Subcutaneous abdominal adipose tissue (tissue), 5 donors: ENCODE measurements at regions not wholly inside any gene's neighbourhood (a gene's known extent, or its start where the extent isn't known, plus 50 kb on each side); places are given as distances from the start of the nearest gene placed in this dataset.

Experiments used
- H3K27ac ChIP-seq: one replicate; pipeline ENCODE4 v1.7.0; 2013; ENCODE audit warnings: low read depth, mild to moderate bottlenecking, inconsistent platforms, low read length, moderate library complexity
- H3K27me3 ChIP-seq, 5 donors: one replicate each; pipeline ENCODE4 v1.7.0; 2013; ENCODE audit warnings: low read length in 5 of 5, inconsistent platforms in 1 of 5; ENCODE audit not compliant: control insufficient read depth in 5 of 5, insufficient read depth in 4 of 5
- H3K36me3 ChIP-seq, 5 donors: one replicate each; pipeline ENCODE4 v1.7.0; 2013; ENCODE audit warnings: low read length in 5 of 5; ENCODE audit not compliant: control insufficient read depth in 5 of 5, insufficient read depth in 5 of 5
- H3K4me1 ChIP-seq, 5 donors: one replicate each; pipeline ENCODE4 v1.7.0; 2013; ENCODE audit warnings: low read length in 5 of 5, mild to moderate bottlenecking in 3 of 5, moderate library complexity in 1 of 5; ENCODE audit not compliant: control insufficient read depth in 5 of 5, insufficient read depth in 5 of 5
- H3K4me3 ChIP-seq, 5 donors: one replicate each; pipeline ENCODE4 v1.7.0; 2013; ENCODE audit warnings: low read length in 5 of 5, low read depth in 1 of 5
- H3K9ac ChIP-seq, 5 donors: one replicate each; pipeline ENCODE4 v1.7.0; 2013; ENCODE audit warnings: low read length in 5 of 5, mild to moderate bottlenecking in 4 of 5, moderate library complexity in 3 of 5
- H3K9me3 ChIP-seq, 5 donors: one replicate each; pipeline ENCODE4 v1.7.0; 2013; ENCODE audit warnings: low read length in 5 of 5; ENCODE audit not compliant: control insufficient read depth in 5 of 5
- donor health status: healthy.
- donor health status: healthy.
- donor health status: healthy.
- donor health status: healthy.
- donor health status: healthy.

DNA sequence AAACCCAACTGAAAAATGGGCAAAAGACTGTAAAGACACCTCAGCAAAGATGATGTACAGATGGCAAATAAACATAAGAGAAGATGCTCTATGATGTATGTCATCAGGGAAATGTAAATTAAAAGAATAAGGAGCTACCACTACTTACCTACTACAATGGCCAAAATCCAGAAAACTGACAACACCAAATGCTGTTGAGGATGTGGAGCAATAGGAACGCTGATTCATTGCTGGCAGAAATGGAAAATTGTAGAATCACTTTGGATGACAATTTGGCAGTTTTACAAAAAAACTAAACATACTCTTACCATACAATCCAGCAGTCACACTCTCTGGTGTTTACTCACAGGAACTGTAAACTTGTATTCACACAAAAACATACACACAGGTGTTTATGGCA lies 222.3 kb upstream of the LDB2 start:
- peaks cover 0 to 9% (median 4%) of the 10 kb centered on the region in 5 donors for H3K9me3 ChIP-seq
- H3K9ac ChIP-seq: no peak overlapping the region
- H3K27ac ChIP-seq: no peak overlapping the region
- no peaks in the 10 kb centered on the region for H3K27me3 ChIP-seq
- H3K4me1 ChIP-seq: no peaks in the 10 kb centered on the region
- no peak overlapping the region for H3K4me3 ChIP-seq
- H3K36me3 ChIP-seq: no peaks in the 10 kb centered on the region

DNA sequence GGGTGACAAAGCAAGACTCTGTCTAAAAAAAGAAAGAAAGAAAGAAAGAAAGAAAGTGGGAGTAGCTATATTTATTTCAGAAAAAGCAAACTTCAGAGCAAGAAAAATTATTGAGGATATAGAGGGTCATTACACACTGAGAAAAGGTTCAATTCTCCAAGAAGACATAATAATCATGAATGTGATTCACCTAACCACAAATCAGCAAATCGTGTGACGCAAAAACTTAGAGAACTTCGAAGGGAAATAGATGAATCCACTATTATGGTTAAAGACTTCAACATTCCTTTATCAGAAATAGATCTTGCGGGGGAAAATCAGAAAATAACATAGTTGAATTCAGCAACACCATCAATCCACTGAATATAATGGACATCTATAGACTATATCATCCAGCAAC lies 219.3 kb upstream of the LDB2 start:
- Histone ChIP-seq H3K27me3 (no peaks in the 10 kb centered on the region), H3K27ac (no peak overlapping the region), H3K9me3 (peaks cover 0 to 9% (median 4%) of the 10 kb centered on the region in 5 donors), H3K9ac (no peak overlapping the region), H3K4me1 (no peaks in the 10 kb centered on the region), H3K4me3 (no peak overlapping the region), H3K36me3 (no peaks in the 10 kb centered on the region)

DNA sequence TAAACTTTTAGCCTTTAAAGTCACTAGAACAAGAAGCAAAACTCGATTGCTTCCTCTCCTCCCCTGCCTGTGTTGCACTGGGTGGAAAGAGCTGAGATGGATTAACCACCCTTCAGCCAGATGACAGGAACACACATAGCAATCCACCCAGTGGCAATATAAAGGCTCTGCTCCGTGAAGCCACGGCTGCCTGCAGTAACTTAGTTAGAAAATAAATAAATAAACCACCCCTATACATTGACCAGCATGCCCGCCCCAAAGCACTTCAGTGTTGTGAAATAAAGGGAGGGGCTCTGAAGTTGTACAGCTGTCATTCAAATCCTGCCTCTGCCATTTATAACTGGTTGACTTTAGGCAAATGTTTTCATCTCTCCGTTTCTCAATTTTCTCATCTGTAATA lies 217.1 kb upstream of the LDB2 start:
- peaks cover 0 to 5% (median 0%) of the 10 kb centered on the region in 5 donors for H3K9me3 ChIP-seq
- H3K27ac ChIP-seq: no peak overlapping the region
- peaks cover 0 to 8% (median 0%) of the 10 kb centered on the region in 5 donors for H3K4me1 ChIP-seq
- no peaks in the 10 kb centered on the region for H3K27me3 ChIP-seq
- no peak overlapping the region for H3K4me3 ChIP-seq
- H3K36me3 ChIP-seq: no peaks in the 10 kb centered on the region
- H3K9ac ChIP-seq: no peak overlapping the region

DNA sequence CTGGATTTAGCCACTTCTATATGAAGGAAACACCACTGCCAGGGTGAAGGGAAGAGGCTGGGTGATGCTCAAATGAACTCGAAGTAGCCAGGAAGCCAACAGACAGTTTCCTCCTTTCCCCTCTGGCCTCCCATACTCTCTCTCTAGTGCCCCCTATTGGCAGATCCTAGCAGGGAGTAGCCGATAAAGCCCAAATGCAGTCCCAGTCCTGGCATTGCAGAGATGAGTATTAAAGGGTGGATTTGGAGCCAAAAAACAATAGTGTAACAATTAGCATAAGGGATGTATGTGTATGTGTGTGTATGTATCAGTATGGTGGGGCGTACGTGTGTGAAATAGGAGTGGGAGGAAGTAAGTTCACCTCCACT lies 213.8 kb upstream of the LDB2 start:
- Histone ChIP-seq H3K9ac (no peak overlapping the region), H3K36me3 (no peaks in the 10 kb centered on the region), H3K9me3 (no peaks in the 10 kb centered on the region), H3K4me1 (peaks cover 0 to 8% (median 0%) of the 10 kb centered on the region in 5 donors), H3K4me3 (no peak overlapping the region), H3K27me3 (no peaks in the 10 kb centered on the region), H3K27ac (no peak overlapping the region)

DNA sequence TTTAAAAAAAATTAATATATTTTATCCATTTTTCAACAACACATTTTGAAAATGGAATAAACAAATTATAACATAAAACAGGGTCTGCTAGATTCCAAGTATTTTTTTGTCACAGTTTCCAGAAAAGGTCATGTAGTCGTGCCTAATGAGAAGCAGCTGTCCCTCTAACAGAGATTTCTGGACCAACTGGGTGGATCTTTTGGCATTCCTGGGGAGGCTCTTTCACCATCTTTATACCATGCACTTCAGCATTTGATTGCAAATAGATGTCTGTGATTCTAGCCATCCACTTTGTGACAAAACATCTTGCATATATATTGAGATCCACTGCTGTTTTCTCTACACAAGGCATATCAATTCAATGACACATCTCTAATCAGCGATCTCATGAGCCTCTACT lies 210.7 kb upstream of the LDB2 start:
- no peak overlapping the region for H3K9ac ChIP-seq
- no peak overlapping the region for H3K4me3 ChIP-seq
- no peaks in the 10 kb centered on the region for H3K27me3 ChIP-seq
- H3K9me3 ChIP-seq: no peaks in the 10 kb centered on the region
- no peaks in the 10 kb centered on the region for H3K36me3 ChIP-seq
- H3K27ac ChIP-seq: no peak overlapping the region
- peaks cover 0 to 8% (median 0%) of the 10 kb centered on the region in 5 donors for H3K4me1 ChIP-seq

DNA sequence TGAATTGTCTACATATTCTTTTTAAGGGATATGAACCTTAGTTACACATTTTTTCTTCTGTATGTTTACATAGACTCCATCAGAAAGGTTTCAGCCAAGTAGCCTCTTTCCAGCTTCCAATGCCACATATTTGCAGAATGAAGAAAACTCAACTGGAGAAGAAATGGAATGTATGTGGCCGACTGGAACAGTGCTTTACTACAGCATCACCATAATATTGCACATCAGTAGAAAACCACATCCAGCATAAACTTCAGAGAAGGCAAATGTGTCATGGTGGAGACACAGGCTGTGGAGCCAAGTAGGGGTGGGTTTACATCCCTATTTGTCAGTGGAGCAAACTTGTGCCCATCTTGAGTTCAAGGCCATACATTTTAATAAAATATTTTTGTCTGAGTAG lies 204.8 kb upstream of the LDB2 start:
- Histone ChIP-seq H3K4me1 (peaks cover 0 to 4% (median 0%) of the 10 kb centered on the region in 5 donors), H3K36me3 (no peaks in the 10 kb centered on the region), H3K27me3 (no peaks in the 10 kb centered on the region), H3K9ac (no peak overlapping the region), H3K27ac (no peak overlapping the region), H3K4me3 (no peak overlapping the region), H3K9me3 (no peaks in the 10 kb centered on the region)

DNA sequence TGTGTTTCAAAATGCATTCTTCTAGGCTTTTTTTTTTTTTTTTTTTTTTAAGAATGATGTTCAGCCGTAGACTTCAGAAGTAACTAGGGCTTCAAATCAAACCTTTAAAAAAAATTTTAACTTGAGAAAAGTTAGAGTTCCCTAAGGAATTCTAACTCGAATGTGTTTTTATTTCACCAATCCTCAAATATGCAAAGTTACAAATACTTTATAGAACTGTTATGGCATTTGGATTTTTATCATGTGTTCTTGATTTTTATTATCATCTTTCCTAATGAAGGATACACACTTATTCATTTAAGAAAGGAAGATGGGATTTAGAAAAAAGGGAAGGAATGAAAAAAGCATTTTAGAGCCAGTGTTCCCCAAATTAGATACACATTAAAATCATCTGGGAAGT lies 200.6 kb upstream of the LDB2 start:
- H3K27ac ChIP-seq: no peak overlapping the region
- no peaks in the 10 kb centered on the region for H3K9me3 ChIP-seq
- no peaks in the 10 kb centered on the region for H3K36me3 ChIP-seq
- no peak overlapping the region for H3K9ac ChIP-seq
- peaks cover 11 to 22% (median 18%) of the 10 kb centered on the region in 5 donors for H3K4me1 ChIP-seq
- no peaks in the 10 kb centered on the region for H3K27me3 ChIP-seq
- H3K4me3 ChIP-seq: no peak overlapping the region

DNA sequence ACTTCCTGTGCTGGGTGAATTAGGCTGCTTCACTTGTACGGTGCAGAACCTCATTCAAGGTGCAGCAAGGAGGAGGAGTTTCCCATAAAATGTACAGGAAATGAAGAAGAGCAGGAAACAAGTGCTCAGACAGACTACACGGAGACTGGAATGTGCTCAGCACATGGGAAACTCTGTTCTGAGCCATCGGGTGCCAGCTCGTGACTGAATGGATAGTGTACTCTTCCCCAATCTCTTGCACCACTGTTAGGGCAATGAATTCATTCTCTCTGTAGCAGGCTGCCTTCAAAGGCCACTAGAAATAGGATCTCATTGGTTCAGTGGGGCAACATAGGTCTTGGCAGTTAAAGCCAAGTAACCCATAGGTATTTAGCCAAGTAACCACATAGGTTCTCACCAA lies 200.0 kb upstream of the LDB2 start:
- no peaks in the 10 kb centered on the region for H3K9me3 ChIP-seq
- no peaks in the 10 kb centered on the region for H3K27me3 ChIP-seq
- H3K36me3 ChIP-seq: no peaks in the 10 kb centered on the region
- H3K4me3 ChIP-seq: no peak overlapping the region
- H3K27ac ChIP-seq: no peak overlapping the region
- H3K9ac ChIP-seq: no peak overlapping the region
- H3K4me1 ChIP-seq: peaks cover 11 to 23% (median 19%) of the 10 kb centered on the region in 5 donors

DNA sequence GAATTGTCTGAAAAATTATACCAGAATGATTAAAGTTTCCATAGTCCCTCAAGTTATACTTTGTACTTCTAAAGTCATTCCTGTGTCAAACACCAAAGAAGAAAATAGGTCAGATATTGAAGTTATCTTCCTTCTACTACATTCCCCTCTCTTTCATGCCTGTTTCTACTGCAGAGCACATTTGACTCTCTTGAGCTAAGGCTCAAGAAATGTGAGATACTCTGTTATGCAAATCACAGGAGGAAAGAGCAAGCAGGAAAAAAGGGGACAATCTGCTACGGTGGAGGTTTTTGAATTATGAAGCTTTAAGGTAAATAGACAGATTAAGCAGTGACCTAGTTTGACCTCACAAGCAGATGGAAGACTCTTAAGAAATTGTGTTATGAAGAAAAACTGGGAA lies 198.9 kb upstream of the LDB2 start:
- no peak overlapping the region for H3K4me3 ChIP-seq
- H3K27me3 ChIP-seq: no peaks in the 10 kb centered on the region
- peaks cover 11 to 23% (median 19%) of the 10 kb centered on the region in 5 donors for H3K4me1 ChIP-seq
- H3K27ac ChIP-seq: no peak overlapping the region
- H3K36me3 ChIP-seq: no peaks in the 10 kb centered on the region
- H3K9me3 ChIP-seq: no peaks in the 10 kb centered on the region
- H3K9ac ChIP-seq: no peak overlapping the region

DNA sequence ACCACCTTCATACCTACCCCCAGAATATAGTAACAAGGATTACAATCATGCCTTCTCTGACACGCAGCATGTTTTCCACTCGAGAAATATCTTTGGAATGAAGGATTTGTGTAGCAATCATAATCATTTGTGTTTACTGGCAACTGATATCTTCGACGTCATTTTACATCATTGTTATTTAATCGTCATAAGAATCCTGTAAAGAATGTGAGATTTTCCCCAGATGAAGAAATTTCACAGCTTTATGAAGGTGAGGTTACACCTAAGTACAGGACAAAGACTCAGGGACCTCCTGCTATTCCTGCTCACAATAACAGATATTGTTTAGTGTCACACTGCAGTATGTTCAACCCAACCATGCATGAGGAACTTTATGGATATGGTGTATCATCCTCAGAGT lies 198.2 kb upstream of the LDB2 start:
- Histone ChIP-seq H3K4me1 (peaks cover 11 to 25% (median 19%) of the 10 kb centered on the region in 5 donors), H3K27ac (no peak overlapping the region), H3K4me3 (no peak overlapping the region), H3K27me3 (no peaks in the 10 kb centered on the region), H3K9me3 (no peaks in the 10 kb centered on the region), H3K9ac (no peak overlapping the region), H3K36me3 (no peaks in the 10 kb centered on the region)

DNA sequence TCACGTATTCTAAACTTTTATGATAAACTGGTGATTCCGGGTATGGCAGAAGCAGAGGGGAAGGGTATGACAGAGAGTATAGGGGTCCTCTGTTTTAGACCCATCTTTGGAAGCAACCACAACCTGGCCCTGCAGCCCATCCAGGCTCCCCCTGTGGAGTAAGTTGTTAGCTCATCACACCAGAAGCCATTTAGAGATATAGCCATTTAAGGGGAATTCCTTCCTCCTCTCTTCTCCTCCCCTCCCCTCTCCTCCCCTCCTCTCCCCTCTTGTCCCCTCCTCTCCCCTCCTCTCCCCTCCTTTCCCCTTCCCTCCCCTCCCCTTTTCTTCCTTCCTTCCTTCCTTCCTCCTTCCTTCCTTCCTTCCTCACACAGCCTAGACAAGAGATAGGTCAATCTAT lies 197.3 kb upstream of the LDB2 start:
- peaks cover 11 to 26% (median 19%) of the 10 kb centered on the region in 5 donors for H3K4me1 ChIP-seq
- no peaks in the 10 kb centered on the region for H3K9me3 ChIP-seq
- H3K27me3 ChIP-seq: no peaks in the 10 kb centered on the region
- no peak overlapping the region for H3K9ac ChIP-seq
- no peaks in the 10 kb centered on the region for H3K36me3 ChIP-seq
- H3K4me3 ChIP-seq: no peak overlapping the region
- no peak overlapping the region for H3K27ac ChIP-seq
